GM10266 (cell line): ENCODE measurements at regions not wholly inside any gene's neighbourhood (a gene's known extent, or its start where the extent isn't known, plus 50 kb on each side); places are given as distances from the start of the nearest gene placed in this dataset.

Experiments
- DNase-seq: peaks from one replicate; pipeline ENCODE4 v3.0.0; 2012; ENCODE audit errors: extremely low spot score
- TF ChIP-seq, protein P1 (sequence below): IDR thresholded peaks from 2 replicates; pipeline ENCODE4 v1.5.1; 2012; ENCODE audit warnings: mild to moderate bottlenecking, low read depth; ENCODE audit not compliant: control insufficient read depth, insufficient read depth; ENCODE audit errors: missing control alignments

DNA sequence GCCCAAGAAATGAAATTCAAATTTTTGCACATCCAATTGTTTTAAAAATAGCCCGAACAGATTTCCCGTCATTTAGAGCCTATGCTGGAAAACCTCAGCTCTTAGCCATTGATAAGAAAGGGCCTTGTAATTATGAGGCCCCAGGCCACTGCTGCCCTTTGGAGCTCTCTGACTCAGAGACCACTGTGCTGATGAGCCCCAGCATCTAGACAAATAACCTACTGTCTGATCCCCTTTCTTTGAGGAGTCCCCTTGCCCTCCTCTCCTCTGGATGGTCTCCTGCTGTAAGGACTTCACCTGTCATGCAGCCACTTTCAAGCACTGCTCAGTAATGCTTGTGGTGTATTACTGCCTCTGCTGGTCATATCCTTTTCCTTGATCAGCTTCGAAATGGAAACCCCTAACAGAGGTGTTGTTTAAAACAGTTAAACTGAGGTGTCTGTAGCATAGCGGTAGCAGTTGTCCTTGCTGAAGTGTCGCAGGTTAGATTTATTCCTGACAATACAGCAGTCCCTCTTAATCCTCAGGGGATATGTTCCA, 159.9 kb upstream of the SRRM4 start:
- no peak for DNase-seq
- TF ChIP-seq, protein P1, sequence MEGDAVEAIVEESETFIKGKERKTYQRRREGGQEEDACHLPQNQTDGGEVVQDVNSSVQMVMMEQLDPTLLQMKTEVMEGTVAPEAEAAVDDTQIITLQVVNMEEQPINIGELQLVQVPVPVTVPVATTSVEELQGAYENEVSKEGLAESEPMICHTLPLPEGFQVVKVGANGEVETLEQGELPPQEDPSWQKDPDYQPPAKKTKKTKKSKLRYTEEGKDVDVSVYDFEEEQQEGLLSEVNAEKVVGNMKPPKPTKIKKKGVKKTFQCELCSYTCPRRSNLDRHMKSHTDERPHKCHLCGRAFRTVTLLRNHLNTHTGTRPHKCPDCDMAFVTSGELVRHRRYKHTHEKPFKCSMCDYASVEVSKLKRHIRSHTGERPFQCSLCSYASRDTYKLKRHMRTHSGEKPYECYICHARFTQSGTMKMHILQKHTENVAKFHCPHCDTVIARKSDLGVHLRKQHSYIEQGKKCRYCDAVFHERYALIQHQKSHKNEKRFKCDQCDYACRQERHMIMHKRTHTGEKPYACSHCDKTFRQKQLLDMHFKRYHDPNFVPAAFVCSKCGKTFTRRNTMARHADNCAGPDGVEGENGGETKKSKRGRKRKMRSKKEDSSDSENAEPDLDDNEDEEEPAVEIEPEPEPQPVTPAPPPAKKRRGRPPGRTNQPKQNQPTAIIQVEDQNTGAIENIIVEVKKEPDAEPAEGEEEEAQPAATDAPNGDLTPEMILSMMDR: no peak

DNA sequence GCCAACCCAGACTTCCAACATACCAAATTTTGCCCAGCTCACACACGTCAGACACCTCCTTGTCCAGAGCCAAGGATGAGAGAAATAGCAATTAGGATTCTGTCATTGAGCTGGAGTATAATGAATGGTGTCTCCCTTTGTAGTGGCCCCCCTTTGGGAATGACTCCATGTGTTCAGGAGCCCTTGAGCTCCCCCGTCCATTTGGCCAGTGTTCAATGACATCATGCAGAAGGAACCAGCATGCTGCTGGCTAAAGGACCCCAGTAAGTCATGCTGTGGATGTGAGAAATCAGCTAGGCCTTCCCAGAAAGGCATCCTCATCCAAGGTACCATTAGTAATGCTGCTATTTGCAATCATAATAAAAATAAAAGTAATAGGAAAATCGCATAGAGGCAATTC, 158.8 kb upstream of the SRRM4 start:
- DNase-seq: no peak
- TF ChIP-seq, protein P1: no peak

DNA sequence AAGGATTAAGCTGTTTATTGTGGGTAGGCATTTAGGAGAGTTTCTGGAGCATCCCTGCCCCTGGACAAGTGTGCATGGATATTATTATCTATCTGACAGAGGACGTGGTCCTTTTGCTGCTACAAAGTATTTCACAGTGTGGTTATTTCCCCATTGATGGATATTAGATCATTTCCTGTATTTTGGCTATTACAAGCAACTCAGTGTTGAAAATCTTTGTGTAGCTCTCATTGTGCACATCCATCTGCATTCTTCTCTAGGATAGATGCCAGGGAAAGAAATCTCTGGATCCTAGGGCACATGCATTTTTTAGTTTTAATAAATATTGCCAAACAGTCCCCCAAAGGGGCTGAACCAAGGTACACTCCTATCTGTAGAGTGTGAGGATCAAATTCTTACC, 154.3 kb upstream of the SRRM4 start:
- no peak for DNase-seq
- TF ChIP-seq, protein P1: no peak

DNA sequence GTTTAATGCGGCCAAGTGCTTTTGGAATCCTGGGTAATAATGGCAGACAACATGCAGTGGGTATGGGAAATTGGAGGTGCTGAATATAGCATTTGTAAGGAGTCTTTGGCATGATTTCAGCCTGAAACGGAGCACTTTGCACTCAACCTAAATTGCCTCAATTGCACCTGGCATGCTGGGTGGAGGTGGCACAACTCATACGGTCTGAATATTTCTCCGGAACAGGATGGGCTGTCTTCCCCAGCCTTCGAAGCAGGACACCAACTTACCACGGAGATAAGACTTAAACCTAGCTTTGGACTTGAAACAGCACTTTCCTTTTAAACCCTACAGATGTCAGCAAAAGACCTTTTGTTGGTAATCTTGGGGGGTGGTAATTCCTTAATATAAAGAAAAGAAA, 153.7 kb upstream of the SRRM4 start:
- no peak for DNase-seq
- TF ChIP-seq, protein P1: no peak

DNA sequence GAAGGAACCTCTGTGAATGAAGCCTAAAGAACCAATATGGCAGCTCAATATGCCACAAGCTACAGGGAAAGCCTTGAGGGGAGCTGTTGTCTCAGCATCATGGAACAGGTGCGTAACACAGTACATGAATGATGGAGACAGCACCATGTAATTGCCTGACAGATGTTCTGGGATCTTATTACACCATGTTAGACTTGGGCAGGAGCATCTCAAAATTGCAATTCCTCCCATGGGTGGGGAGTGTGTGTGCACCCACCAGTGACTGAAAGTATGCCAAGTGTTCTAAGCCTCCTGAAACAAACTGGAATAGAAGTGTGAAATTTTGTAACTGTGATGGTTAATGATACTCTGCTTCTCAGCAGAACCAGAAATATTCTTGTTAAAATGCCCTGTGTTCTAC, 151.0 kb upstream of the SRRM4 start:
- TF ChIP-seq, protein P1: no peak

DNA sequence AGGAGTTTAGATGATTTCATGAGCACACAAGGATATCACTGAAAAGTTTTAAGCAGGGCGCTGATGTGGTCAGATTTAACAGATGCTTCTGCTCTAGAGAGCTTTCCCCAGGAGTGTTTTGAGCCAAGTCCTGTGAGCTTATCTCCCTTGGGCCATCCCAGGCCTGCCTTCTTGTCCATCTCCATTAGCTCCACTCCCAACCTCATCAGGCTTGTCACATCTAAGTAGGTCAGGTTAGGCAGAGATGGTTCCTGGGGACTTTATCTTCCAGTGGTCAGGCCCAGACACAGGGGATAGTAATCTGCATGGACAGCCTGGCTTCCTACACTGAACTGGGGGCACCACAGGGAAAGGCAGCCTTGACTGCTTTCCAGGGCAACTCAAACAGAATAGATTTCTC, 145.4 kb upstream of the SRRM4 start:
- no peak for DNase-seq
- TF ChIP-seq, protein P1: no peak

More for the DNA sequence above, 151.0 kb upstream of the SRRM4 start:
- DNase-seq: no peak

DNA sequence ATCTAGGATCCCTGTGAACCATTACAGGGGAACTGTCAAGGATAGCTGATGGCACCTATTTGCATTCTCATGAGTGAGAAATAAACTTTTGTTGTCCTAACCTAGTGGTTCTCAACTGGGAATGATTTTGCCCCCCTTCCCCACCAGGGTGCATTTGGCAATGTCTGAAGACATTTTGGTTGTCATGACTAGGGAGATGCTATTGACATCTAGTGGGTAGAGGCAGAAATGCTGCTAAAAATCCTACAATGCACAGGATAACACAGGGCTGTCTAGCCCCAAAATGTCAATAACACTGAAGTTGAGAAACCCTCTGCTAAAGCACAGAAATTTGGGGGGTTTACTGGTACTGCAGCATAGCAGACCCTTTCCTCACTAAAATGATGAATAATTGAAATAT, 140.9 kb upstream of the SRRM4 start:
- no peak for DNase-seq
- TF ChIP-seq, protein P1: peak; percentile 28
